ENCODE measurements at regions not wholly inside any gene's neighbourhood (a gene's known extent, or its start where the extent isn't known, plus 50 kb on each side); places are given as distances from the start of the nearest gene placed in this dataset.
A peak's percentile ranks its signal among the peaks of the same experiment; 100 is the strongest.

DNA sequence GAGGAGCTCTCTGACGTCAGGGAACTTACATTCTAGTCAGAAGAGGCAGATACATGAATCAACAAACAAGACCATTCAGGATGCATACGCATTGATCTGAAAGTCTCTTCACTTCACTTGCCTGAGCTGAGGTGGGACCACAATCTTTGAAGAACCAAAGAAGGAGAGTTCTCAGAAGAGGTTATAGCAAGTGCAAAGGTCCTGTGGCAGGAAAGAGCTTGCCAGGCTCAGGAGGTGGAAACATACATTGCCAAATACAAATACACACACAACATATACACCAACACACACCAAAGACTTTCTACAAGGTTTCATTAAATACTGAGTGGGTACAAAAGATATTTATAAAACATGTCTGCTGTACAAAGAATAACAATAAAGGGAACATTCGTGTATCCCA lies 86.8 kb upstream of the GJB5 start:
- no peak for DNase-seq

DNA sequence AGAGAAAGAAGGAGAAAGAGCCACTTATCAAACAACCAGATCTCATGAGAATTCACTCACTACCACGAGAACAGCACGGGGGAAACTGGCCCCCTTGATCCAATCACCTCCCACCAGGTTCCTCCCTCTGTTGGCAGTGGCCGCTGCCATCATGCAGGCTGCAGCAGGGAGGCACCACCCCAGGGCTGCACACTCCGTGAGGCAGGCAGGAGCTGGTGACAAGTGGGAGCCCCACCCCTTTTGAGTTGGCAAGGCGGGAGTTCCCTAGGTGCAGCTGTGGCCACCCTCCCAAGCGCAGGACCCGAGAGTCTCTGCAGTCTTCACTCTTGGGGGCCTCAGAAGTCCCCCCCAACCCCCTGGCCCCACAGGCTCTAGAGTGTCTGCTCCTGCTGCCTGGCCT lies 83.9 kb upstream of the GJB5 start:
- DNase-seq = no peak

DNA sequence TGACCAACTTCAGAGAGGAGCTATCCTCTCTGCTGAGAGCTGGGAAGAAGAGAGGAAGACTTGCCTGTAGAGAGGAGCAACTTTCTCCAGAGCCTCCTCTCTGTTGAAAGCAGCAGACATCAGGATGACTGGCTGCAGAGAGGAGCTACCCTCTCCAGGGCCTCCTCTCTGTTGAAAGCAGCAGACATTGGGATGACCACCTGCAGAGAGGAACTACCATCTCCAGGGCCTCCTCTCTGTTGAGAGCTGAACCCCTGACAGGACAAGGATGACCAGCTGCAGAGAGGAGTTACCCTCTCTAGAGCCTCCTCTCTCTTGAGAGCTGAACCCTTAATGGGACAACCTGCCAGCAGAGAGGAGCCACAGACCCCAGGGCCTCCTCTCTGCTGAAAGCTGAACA lies 83.0 kb upstream of the GJB5 start:
- no peak for DNase-seq

DNA sequence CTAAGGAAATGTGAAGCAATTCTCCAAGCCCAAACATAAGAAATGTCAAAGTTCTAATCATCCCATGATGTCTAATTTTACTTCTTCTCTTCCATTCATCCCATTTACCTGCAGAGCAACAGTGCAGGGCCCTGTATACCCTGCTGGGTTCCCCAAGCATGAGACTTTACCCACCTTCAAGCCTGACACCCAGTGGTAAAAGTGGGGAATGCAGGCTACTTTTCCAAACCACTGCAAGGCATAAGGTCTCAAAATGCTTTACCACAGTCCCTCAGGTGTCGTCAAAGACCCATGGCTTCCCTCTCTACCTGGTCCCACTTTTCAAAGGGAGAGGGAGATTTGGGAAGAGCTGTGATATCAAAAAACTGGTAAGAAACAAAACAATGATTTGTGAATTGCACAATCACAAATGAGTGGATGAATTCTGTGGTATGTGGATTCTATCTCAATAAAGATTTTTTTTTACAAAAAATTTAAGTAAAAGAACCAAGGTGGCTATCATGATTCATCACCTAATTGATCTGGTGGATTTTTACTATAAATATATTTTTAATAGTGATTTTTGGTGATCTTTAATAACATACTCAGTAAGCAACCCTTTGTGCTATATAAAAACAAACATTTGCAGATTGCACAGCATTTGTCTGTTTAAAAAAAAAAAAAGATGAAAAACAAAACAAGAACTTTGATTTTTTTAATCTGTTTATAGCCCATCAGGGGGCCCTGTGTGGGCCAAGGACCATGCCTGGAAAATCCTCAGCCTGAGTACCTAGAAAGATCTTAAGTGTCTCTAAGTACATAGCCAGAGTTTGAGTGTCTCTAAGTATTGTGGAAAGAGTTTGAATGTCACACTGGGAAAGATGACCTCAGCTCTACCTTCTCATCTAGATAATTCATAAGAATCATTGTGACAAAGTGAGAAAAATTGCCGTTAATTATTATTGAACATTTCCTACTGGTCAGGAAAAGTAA lies 73.1 kb upstream of the GJB5 start:
- DNase-seq = peak; percentile 82

DNA sequence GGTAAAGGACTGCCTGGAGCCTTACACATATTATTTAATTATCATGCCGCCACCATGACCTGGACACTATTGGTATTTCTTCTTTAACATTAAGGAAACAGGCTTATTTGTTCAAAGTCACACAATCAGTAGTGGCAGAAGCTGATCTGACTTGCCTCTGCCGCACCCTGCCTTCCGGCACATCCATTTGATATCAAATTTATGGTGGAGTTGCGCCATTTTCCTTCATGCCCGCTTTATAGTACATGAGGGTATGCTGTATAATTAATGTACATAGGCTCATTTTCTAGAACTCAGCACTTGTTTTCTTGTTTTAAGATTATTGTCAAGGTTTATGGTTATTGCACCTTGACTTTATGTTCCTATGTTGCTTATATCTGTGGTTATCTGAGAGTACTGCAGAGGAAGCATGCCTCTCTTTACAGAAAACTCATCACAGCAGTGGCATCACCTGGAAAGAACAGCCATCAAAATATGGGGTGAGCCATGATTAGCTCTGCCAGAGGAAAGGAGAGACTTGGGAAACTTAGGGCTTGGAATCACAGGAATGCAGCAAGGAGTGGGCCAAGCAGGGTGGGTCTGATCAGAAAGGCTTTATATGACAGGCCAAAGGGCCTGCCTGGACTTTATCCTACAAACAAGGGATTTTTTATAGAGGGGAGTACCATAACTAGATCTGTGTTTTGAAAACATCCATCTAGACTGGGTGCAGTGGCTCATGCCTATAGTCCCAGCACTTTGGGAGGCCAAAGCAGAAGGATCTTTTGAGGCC lies 72.2 kb upstream of the GJB5 start:
- no peak for DNase-seq

DNA sequence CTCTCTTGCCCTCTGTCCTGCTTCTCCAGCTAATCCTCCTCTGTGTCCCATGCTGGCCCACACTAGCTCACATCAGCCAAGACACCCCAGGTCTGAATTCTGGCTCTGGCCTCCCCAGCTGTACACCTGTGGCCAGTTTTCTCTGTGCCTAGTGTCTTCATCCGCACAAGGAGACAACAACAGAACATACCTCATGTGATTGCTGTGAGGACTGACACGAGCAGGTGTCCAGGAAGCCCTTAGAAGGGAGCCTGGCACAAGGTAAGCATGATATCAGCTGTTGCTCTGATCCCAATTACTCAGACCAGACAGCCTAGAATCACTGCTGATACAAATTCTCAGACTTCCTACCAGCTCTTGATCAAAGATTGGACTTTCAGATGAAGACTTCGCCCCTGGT lies 71.2 kb upstream of the GJB5 start:
- DNase-seq = no peak

DNA sequence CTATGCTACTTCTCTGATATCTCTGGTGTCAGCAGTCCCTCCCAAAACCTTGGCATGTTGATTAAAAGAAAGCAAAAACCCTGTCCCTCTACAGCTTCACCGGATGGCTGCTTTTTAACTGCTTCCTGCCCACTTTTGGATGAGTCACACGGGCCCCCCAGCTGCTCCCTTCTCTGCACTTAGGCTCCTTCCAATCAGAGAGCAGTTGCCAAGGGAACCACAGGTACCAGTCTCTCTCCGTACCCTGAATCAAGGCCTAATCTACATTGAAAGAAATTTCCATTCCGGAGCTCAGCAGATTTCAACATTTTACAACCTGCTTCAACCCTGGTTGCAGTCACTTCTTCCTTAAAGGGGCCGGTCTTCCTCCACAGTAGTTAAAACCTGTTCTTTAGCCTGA lies 70.6 kb upstream of the GJB5 start:
- DNase-seq = peak; percentile 63

DNA sequence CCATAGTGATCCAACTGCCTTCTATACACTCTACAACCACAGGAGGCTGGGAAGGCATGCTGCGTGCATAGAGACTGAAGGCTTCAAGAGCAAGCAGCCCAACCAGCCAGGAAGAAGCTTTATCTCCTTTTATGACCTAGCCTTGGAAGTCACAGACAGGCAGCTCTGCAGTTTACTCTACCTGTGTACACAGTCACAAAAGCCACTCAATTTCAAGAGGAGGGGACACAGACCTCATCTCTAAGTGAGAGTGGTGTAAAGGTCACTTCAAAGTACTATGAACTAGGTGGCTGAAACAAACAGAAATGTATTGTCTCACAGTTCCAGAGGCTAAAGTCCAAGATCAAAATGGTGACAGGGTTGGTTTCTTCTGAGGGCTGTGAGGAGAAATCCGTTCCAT lies 69.6 kb upstream of the GJB5 start:
- DNase-seq = no peak

DNA sequence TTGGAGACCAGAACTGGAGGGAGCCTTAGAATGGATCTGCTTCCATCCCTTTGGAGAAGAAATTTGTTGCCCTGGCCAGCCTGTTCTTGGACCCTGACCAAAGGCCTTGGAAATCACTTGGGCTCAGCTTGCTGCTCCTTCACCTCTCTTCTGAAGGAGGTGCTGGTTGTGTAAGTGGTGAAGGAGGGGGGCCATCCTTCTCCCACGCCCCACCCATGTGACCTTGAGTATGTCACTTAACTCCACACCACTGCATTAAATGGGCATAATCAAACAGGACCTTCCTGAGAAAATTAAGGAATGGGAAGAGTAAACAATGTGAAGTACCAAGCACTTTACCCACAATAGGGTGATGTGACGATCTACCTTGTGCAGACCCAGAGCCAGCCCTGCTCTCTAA lies 68.3 kb upstream of the GJB5 start:
- no peak for DNase-seq

DNA sequence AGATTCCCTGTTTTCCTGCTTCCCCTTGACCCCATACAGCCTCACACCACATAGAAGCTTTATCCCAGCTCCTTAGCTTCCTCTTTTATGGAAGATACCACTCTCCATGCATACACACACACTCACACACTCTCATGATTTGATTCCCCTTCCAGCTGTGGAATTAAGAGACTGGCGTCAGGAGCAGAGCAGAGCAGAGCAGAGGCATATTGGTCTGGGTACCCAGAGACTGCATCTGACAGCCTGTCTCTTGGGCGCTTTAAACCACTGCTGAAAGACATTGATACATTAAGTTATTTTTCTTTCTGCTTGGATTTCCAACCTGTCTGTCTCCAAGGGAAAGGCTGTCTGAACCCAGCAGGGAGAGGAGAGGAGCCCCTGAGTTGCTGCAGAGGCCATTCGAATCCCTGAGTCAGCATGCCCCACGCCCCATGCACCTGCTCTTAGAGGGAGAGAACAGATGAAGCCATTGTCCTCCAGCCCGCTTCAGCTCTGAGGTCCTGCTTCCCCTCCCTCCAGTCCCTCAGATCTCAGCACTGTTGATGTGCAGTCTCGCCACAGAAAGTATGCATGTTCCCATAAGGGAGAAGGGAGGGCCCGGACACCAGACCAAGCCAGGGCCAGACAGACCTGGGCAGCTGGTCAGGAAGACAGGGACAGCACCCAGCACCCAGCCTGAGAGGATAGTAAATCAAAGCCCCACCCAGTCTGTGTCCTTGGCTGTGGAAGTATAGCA lies 66.7 kb upstream of the GJB5 start:
- no peak for DNase-seq

DNA sequence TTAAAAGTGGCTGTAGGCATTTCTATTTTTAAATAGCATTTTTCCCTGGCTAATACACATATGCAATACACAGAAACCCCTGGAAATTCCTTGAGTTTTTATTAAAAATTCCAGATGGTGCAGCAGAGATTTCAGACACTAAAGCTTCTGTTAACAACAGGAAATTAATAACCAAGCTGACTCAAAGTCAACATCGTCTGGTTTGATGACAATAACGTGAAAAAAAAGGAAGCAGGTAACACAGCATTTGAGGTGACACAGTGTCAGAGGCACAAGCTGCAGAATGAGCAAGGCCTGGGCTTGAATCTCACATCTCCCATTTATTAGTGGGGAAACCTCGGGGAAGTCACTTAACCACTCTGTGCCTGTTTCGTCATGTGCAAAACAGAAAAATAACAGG lies 64.6 kb upstream of the GJB5 start:
- no peak for DNase-seq

DNA sequence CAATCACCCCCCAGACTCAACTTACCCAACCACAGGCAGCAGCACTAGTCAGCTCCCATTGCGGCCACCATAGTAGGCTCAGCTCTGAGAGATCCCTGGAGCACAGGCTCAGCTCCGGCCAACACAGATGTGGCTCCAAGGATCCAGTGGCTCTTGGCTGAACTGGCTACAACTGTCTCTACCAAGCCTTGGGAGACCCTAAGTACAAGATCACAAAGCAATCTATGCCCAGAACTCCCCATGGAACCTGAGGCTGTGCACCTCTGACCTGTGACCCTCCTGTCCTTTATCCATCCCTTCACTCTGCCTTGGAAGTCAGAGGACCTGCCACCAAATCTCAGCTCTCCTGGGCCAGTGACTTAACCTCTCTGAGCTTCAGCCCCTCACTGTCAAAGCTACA lies 61.8 kb upstream of the GJB5 start:
- DNase-seq = no peak

DNA sequence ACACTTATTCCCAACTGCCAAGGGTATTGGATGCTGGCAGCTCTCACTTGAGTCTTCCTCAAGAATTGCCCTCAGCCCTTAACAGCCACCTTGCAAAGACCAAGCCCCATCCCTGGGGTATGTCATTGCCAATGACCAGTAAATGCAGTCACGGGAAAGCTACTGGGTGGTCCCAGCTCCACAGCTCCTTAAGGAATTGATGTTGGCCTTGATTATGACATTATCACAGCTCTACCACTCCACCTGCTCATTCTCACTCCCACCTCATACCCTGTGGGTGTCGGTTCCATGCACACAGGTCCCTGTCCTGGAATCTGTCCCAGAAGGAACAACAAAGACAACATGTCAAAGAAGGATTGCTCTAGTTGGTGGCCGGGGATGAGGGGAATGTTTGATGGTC lies 60.5 kb upstream of the GJB5 start:
- DNase-seq = no peak

DNA sequence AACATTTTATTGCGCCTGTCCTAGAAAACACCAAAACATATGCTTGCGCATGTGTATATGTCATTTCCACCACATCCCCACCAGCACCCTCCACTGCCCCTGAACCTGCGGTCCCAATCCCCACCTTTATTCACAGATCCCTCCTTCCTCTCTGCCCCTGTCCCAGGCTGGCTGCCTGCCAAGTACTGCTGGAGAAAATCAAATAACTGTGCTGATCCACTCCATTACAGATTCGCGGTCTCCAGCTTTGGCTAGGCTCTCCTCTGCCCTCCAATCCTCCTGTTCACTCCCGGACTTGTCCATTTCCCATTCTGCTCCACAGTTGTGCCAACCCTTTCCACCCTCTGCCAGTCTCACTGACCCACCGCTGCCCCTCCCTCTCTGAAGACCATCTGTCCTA lies 59.3 kb upstream of the GJB5 start:
- no peak for DNase-seq

DNA sequence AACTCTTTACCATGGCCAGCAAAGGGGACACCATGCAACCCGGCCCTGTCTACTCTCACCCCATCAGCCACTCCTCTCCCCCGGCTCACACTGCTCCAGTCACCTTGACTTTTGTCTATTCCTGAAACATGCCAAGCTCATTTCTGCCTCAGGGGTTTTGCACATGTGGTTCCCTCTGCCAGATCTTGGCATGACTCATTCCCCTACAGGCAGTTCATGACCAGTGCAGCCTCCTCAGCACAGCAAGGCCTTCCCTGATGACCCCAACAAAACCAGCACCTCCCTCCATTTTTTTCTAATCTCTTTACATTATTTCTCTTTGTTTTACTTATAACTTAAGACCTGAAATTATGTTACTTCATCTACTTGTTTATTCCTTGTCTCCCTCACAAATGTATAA lies 58.6 kb upstream of the GJB5 start:
- peak; percentile 71 for DNase-seq

DNA sequence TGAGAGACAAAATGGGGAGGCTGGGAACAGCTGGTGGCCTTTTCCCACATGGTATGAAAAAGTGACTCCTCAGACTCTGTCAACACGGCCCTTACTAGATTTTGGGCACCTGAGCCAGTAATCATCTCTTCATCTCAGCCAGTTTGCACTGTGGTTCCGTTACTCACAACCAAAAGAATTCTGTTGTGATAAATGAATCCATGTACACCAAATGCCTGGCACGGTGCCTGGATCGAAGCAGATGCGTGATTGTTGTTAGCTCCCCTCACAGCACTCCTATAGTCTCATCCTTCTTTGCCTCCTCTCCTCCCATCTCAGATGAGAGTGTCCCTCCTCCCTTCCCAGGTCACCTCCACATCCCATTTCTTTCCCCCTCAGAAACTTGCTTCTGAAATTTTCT lies 57.9 kb upstream of the GJB5 start:
- no peak for DNase-seq

DNA sequence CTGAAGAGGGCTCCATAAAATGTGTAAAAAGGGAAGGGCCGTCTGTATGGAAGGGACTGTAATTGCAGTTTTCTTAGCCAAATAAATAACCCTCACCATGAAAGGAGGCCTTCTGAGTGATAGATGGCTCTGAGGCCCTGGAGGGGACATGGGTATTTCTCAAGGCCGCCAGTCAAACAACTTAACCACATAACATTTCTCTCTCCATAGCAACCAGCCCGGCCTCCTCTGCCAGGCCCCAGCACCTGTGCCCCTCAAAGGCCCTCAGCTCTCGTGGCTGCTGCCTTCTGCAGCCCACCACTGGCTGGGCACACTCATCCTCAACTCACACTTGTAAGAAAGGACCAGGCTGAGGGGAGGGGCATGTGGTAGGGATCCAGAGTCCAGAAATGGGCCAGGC lies 57.0 kb upstream of the GJB5 start:
- DNase-seq = no peak

DNA sequence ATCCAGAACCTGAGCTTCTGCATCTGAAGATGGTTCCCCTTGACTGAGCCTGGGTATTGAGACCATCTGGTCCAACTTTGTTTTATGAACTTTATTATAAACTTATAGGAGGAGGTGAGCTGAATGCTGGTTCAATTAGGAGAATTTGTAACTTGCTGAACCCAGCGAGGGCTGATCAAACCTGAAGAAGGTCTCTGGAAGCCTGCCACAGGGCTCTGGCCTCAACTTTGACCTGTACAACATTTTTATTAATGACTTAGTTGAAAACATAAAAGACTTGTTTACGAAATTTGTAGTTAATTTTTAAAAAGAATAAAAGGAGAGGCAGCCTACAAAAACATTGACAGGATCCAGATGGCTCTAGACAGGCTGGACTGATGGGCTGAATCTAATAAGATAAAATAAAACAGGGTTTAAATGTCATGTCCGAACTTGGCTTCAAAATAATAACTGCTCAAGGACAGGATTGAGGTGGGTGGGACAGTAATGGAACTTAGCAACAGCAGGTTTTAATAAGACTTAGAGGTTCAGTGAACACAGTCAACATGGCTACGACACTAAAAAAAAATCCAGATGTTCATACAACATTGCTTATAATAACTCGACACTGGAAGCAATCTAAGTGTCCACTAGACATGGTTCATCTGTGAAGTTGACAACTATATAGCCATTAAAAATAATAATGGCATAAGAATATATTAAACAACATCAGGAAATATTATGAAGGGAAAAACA lies 53.4 kb upstream of the GJB5 start:
- peak; percentile 1 for DNase-seq

All from islet precursor cell (in vitro differentiated cells).